Mesothelial cell of epicardium (in vitro differentiated cells): ENCODE measurements at regions not wholly inside any gene's neighbourhood (a gene's known extent, or its start where the extent isn't known, plus 50 kb on each side); places are given as distances from the start of the nearest gene placed in this dataset.

Source experiments
- DNase-seq, 2 experiments: peaks; one replicate each; pipeline ENCODE4 v3.0.0; 2021; ENCODE audit warnings: low spot score in 2 of 2; ENCODE audit not compliant: unreplicated experiment in 2 of 2
- H3K27ac Mint-ChIP-seq: 2 replicates; pipeline ENCODE4 v1.8.0; 2021; ENCODE audit warnings: mixed read lengths
- H3K27me3 Mint-ChIP-seq: 2 replicates; pipeline ENCODE4 v1.8.0; 2021; ENCODE audit warnings: low read depth, mixed read lengths
- H3K36me3 Mint-ChIP-seq: 2 replicates; pipeline ENCODE4 v1.8.0; 2021; ENCODE audit warnings: mixed read lengths
- H3K4me1 Mint-ChIP-seq: 2 replicates; pipeline ENCODE4 v1.8.0; 2021; ENCODE audit warnings: mixed read lengths
- H3K4me3 Mint-ChIP-seq: 2 replicates; pipeline ENCODE4 v1.8.0; 2021; ENCODE audit warnings: mild to moderate bottlenecking, moderate library complexity, mixed read lengths
- H3K9me3 Mint-ChIP-seq: 2 replicates; pipeline ENCODE4 v1.8.0; 2021; ENCODE audit warnings: mixed read lengths
- TF ChIP-seq, protein P1 (sequence below): fragments of 200-600 bp; sonication (generic); IDR thresholded peaks from one replicate; pipeline ENCODE4 v1.5.0; 2021; ENCODE audit warnings: antibody characterized with exemption; ENCODE audit not compliant: unreplicated experiment

- DNase-seq: no peak
- peaks cover 6% of the 10 kb centered on the region for H3K9me3 Mint-ChIP-seq
- H3K27me3 Mint-ChIP-seq: peaks cover 7% of the 10 kb centered on the region
- TF ChIP-seq, protein P1, sequence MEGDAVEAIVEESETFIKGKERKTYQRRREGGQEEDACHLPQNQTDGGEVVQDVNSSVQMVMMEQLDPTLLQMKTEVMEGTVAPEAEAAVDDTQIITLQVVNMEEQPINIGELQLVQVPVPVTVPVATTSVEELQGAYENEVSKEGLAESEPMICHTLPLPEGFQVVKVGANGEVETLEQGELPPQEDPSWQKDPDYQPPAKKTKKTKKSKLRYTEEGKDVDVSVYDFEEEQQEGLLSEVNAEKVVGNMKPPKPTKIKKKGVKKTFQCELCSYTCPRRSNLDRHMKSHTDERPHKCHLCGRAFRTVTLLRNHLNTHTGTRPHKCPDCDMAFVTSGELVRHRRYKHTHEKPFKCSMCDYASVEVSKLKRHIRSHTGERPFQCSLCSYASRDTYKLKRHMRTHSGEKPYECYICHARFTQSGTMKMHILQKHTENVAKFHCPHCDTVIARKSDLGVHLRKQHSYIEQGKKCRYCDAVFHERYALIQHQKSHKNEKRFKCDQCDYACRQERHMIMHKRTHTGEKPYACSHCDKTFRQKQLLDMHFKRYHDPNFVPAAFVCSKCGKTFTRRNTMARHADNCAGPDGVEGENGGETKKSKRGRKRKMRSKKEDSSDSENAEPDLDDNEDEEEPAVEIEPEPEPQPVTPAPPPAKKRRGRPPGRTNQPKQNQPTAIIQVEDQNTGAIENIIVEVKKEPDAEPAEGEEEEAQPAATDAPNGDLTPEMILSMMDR: no peak
- H3K27ac Mint-ChIP-seq: no peak overlapping the region
- no peaks in the 10 kb centered on the region for H3K4me1 Mint-ChIP-seq
- no peak overlapping the region for H3K4me3 Mint-ChIP-seq
- no peaks in the 10 kb centered on the region for H3K36me3 Mint-ChIP-seq
Observed at GRCh38 chr18:78925557-78926242, 53.9 kb upstream of the SALL3 start.

GRCh38 chr18:78926243-78926615, 53.4 kb upstream of the SALL3 start:
- TF ChIP-seq, protein P1: no peak
- no peaks in the 10 kb centered on the region for H3K36me3 Mint-ChIP-seq
- H3K27ac Mint-ChIP-seq: no peak overlapping the region
- no peak for DNase-seq
- H3K27me3 Mint-ChIP-seq: peaks cover 7% of the 10 kb centered on the region
- no peaks in the 10 kb centered on the region for H3K4me1 Mint-ChIP-seq
- H3K9me3 Mint-ChIP-seq: peaks cover 6% of the 10 kb centered on the region
- no peak overlapping the region for H3K4me3 Mint-ChIP-seq

DNA sequence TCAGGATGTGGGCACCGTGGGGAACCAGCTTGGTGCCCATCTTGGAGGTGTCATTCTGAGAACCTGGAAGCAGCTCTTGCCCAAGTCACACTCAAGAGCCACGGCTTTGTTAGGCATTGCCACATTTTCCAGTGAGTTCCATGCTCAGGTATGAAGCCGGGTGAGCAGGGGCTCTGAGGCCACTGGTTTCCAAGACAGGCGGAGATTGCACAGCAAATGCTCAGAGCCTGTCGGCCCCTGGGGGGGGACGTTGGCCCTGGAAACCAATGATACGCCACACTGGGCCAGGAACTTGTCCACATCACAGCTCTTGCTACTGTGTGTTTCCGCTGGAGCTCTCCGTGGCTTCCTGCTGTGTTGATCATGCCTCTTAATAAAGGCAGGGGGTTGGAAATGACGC, 52.5 kb upstream of the SALL3 start:
- Mint-ChIP-seq H3K36me3 (no peaks in the 10 kb centered on the region), H3K27ac (no peak overlapping the region), H3K9me3 (peaks cover 6% of the 10 kb centered on the region), H3K27me3 (peaks cover 12% of the 10 kb centered on the region), H3K4me3 (no peak overlapping the region), H3K4me1 (no peaks in the 10 kb centered on the region)
- TF ChIP-seq, protein P1: no peak
- DNase-seq: no peak

GRCh38 chr18:78927616-78928015, 52.0 kb upstream of the SALL3 start:
- peaks cover 12% of the 10 kb centered on the region for H3K27me3 Mint-ChIP-seq
- H3K4me3 Mint-ChIP-seq: no peak overlapping the region
- H3K9me3 Mint-ChIP-seq: peaks cover 6% of the 10 kb centered on the region
- H3K36me3 Mint-ChIP-seq: no peaks in the 10 kb centered on the region
- TF ChIP-seq, protein P1: no peak
- no peak overlapping the region for H3K27ac Mint-ChIP-seq
- no peak for DNase-seq
- H3K4me1 Mint-ChIP-seq: no peaks in the 10 kb centered on the region

- Mint-ChIP-seq H3K27ac (no peak overlapping the region), H3K9me3 (peaks cover 6% of the 10 kb centered on the region), H3K36me3 (no peaks in the 10 kb centered on the region), H3K27me3 (peaks cover 11% of the 10 kb centered on the region), H3K4me3 (no peak overlapping the region), H3K4me1 (no peaks in the 10 kb centered on the region)
- no peak for DNase-seq
- TF ChIP-seq, protein P1: no peak
Observed at GRCh38 chr18:78928076-78928475, 51.5 kb upstream of the SALL3 start.

- H3K27me3 Mint-ChIP-seq: peaks cover 20% of the 10 kb centered on the region
- no peak overlapping the region for H3K4me3 Mint-ChIP-seq
- no peak overlapping the region for H3K27ac Mint-ChIP-seq
- no peaks in the 10 kb centered on the region for H3K4me1 Mint-ChIP-seq
- DNase-seq: no peak
- no peaks in the 10 kb centered on the region for H3K36me3 Mint-ChIP-seq
- peaks cover 6% of the 10 kb centered on the region for H3K9me3 Mint-ChIP-seq
- TF ChIP-seq, protein P1: no peak
Observed at GRCh38 chr18:78929516-78929915, 50.1 kb upstream of the SALL3 start.
